PC-9 (cell line): ENCODE measurements at regions not wholly inside any gene's neighbourhood (a gene's known extent, or its start where the extent isn't known, plus 50 kb on each side); places are given as distances from the start of the nearest gene placed in this dataset.

Experiments used
- BruUV-seq: library from RNA; stranded (reverse); fragments of 400-500 nt; replicated peaks from 2 replicates; lab custom pipeline; 2021; lab: Mats Ljungman, UMichigan
- CTCF ChIA-PET: fragments of 300-600 bp; sonication (Branson Sonifier 250); formaldehyde crosslinking; loops from one replicate; lab custom pipeline; 2022; ENCODE audit warnings: antibody characterized with exemption; lab: Charles Lee
- POLR2A ChIA-PET: fragments of 300-600 bp; sonication (Branson Sonifier 250); formaldehyde crosslinking; loops from one replicate; lab custom pipeline; 2022; ENCODE audit warnings: antibody characterized with exemption; ENCODE audit not compliant: unreplicated experiment; lab: Charles Lee
- DNase-seq, 2 experiments: peaks; one replicate each; pipeline versions ENCODE4 v3.0.0 to v3.0.0-alpha.2; 2015 to 2022; ENCODE audit warnings: mixed read lengths in 1 of 2
- H2AFZ ChIP-seq: fragments of 200-600 bp; sonication (generic); 2 replicates; pipeline ENCODE4 v1.8.1; 2017; ENCODE audit warnings: antibody characterized with exemption
- H3F3A ChIP-seq: fragments of 200-600 bp; sonication (generic); 2 replicates; pipeline ENCODE4 v1.8.1; 2017; ENCODE audit warnings: antibody characterized with exemption, mild to moderate bottlenecking, low read depth; ENCODE audit not compliant: insufficient read depth
- H3K27ac ChIP-seq: fragments of 200-600 bp; sonication (generic); 2 replicates; pipeline ENCODE4 v1.6.1; 2016; ENCODE audit warnings: mixed run types
- H3K27me3 ChIP-seq: fragments of 200-600 bp; sonication (generic); 2 replicates; pipeline ENCODE4 v1.6.1; 2016; ENCODE audit warnings: low read depth, mixed run types; ENCODE audit not compliant: insufficient read depth
- H3K36me3 ChIP-seq: fragments of 200-600 bp; sonication (generic); 2 replicates; pipeline ENCODE4 v1.6.1; 2016; ENCODE audit warnings: low read depth, mixed run types
- H3K4me1 ChIP-seq: fragments of 200-600 bp; sonication (generic); replicated peaks from 2 replicates; pipeline ENCODE4 v1.6.1; 2016; ENCODE audit warnings: mixed run types; ENCODE audit not compliant: insufficient read depth
- H3K4me2 ChIP-seq: fragments of 200-600 bp; sonication (generic); 2 replicates; pipeline ENCODE4 v1.6.1; 2017; ENCODE audit warnings: mixed run types
- H3K4me3 ChIP-seq: fragments of 200-600 bp; sonication (generic); 2 replicates; pipeline ENCODE4 v1.6.1; 2016; ENCODE audit warnings: mixed run types
- H3K79me2 ChIP-seq: fragments of 200-600 bp; sonication (generic); 2 replicates; pipeline ENCODE4 v1.6.1; 2017; ENCODE audit warnings: low read depth, mixed run types
- H3K9me2 ChIP-seq: fragments of 200-600 bp; sonication (generic); 2 replicates; pipeline ENCODE4 v1.8.1; 2017; ENCODE audit warnings: mild to moderate bottlenecking; ENCODE audit not compliant: insufficient read depth
- H3K9me3 ChIP-seq: fragments of 200-600 bp; sonication (generic); 2 replicates; pipeline ENCODE4 v1.8.1; 2016; ENCODE audit warnings: low read depth; ENCODE audit not compliant: insufficient read depth
- H4K20me1 ChIP-seq: fragments of 200-600 bp; sonication (generic); 2 replicates; pipeline ENCODE4 v1.8.1; 2017; ENCODE audit not compliant: insufficient read depth
- EZH2 ChIP-seq: fragments of 200-600 bp; sonication (generic); IDR thresholded peaks from 2 replicates; pipeline ENCODE4 v1.8.0; 2017; ENCODE audit warnings: antibody characterized with exemption, low read depth
- intact Hi-C: fragments of 100-400 bp; cut with micrococcal nuclease; formaldehyde crosslinking; loops from one replicate; pipeline ENCODE4 v1.10.0; 2022; ENCODE audit not compliant: unreplicated experiment
- TF ChIP-seq, protein P1 (sequence below): fragments of 200-600 bp; sonication (generic); conservative IDR thresholded peaks from 2 replicates; pipeline ENCODE4 v1.6.1; 2017; ENCODE audit warnings: mixed run types, antibody characterized with exemption, mild to moderate bottlenecking, moderate library complexity

DNA sequence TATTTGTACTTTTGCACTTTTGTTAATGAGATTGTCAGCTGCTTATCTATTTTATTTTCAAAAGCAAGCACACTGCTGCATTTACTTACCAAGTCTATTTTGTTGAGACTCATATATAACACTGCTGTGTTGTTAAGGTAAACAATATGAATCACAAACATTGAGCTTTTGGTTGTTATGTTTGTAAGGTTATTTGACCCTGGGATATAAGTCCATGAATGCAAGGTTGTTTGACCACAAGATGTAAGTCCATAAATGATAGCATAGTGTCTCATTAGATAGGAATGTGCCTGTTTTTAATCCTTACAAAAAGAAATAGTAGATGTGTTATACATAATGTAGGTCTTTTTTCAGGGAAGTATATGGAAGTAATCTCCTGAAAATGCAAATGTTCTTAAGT lies 845.9 kb downstream of the CDH9 start:
- no peaks in the 10 kb centered on the region for H3F3A ChIP-seq
- TF ChIP-seq, protein P1, sequence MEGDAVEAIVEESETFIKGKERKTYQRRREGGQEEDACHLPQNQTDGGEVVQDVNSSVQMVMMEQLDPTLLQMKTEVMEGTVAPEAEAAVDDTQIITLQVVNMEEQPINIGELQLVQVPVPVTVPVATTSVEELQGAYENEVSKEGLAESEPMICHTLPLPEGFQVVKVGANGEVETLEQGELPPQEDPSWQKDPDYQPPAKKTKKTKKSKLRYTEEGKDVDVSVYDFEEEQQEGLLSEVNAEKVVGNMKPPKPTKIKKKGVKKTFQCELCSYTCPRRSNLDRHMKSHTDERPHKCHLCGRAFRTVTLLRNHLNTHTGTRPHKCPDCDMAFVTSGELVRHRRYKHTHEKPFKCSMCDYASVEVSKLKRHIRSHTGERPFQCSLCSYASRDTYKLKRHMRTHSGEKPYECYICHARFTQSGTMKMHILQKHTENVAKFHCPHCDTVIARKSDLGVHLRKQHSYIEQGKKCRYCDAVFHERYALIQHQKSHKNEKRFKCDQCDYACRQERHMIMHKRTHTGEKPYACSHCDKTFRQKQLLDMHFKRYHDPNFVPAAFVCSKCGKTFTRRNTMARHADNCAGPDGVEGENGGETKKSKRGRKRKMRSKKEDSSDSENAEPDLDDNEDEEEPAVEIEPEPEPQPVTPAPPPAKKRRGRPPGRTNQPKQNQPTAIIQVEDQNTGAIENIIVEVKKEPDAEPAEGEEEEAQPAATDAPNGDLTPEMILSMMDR: no peak
- no peak for TF ChIP-seq EZH2
- ChIA-PET CTCF (no interaction called here), POLR2A (no interaction called here)
- H3K27me3 ChIP-seq: no peaks in the 10 kb centered on the region
- 0 out of 2 replicates have a peak, but pooled peaks cover 7% of the 10 kb centered on the region for H3K4me1 ChIP-seq
- no peaks in the 10 kb centered on the region for H3K36me3 ChIP-seq
- H2AFZ ChIP-seq: no peak overlapping the region
- 0 out of 2 replicates have a peak, but pooled peaks cover 5% of the 10 kb centered on the region for H4K20me1 ChIP-seq
- no peak overlapping the region for H3K27ac ChIP-seq
- peak in 1 of 2 experiments; percentile 78 for DNase-seq
- no peaks in the 10 kb centered on the region for H3K9me3 ChIP-seq
- no TSS peak for BruUV-seq
- H3K4me3 ChIP-seq: no peak overlapping the region
- intact Hi-C loops: no loop called here
- H3K4me2 ChIP-seq: no peak overlapping the region
- no peaks in the 10 kb centered on the region for H3K79me2 ChIP-seq
- H3K9me2 ChIP-seq: no peaks in the 10 kb centered on the region

DNA sequence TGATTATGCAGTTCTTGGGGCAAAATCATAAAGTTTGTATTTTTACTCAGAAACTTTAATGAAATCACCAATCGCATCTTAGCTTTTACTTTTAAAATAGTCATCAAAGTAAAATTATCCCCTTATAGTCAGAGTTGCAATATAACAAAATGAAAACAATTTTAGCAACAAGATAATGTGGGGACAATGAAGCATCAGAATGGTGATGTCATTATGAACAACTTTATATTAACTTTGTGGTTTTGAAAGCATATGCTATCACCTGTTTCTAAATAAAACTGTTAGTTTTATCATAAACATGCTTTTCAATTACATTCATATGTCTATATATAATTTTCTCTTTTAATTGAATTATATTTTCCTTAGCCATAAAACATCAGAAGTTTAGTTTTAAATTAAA lies 856.8 kb downstream of the CDH9 start:
- peaks cover 3% of the 10 kb centered on the region; the same call in 1 of the 2 replicates for H4K20me1 ChIP-seq
- H3F3A ChIP-seq: no peaks in the 10 kb centered on the region
- no peaks in the 10 kb centered on the region for H3K9me2 ChIP-seq
- no peak overlapping the region for H2AFZ ChIP-seq
- no peak for DNase-seq
- no peaks in the 10 kb centered on the region for H3K27me3 ChIP-seq
- no peak overlapping the region for H3K4me2 ChIP-seq
- BruUV-seq: no TSS peak
- no peak for TF ChIP-seq EZH2
- TF ChIP-seq, protein P1: no peak
- POLR2A ChIA-PET: no interaction called here
- H3K27ac ChIP-seq: no peak overlapping the region
- H3K4me3 ChIP-seq: no peak overlapping the region
- intact Hi-C loops: no loop called here
- no peaks in the 10 kb centered on the region for H3K79me2 ChIP-seq
- H3K36me3 ChIP-seq: no peaks in the 10 kb centered on the region
- no peaks in the 10 kb centered on the region; the same call in 1 of the 2 replicates for H3K9me3 ChIP-seq
- CTCF ChIA-PET: no interaction called here
- H3K4me1 ChIP-seq: no peaks in the 10 kb centered on the region

DNA sequence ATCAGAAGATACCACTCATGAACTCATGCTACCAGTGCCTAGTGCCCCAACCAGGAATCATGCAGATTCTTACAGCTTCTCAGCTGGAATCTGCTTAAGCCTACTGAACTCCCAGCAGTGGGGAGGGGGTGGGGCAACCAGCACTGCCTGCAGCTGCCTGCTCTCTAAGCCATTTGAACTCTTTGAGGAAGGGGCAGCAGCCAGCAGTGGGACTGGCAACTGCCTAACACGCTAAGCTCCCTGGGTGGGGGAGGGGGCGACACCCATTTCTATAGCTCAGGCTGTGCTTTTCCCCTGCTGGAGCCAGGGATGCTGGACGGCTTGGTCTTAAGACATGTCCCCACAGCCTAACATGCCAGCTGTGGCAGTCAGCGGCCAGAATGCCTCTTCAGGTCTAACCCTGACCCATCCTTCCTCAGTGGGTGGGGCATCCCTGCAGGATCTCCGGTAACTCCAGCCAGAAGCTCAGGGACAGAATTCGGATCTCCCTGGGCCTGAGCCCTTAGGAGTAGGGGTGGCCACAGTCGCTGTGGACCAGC lies 889.7 kb downstream of the CDH9 start:
- intact Hi-C loops: no loop called here
- DNase-seq: no peak
- no peak for TF ChIP-seq EZH2
- TF ChIP-seq, protein P1: no peak

More for the DNA sequence above, 889.7 kb downstream of the CDH9 start:
- no peaks in the 10 kb centered on the region for H3K4me1 ChIP-seq
- 0 out of 2 replicates have a peak, but pooled peaks cover under 1% of the 10 kb centered on the region for H3K9me2 ChIP-seq
- H3F3A ChIP-seq: no peaks in the 10 kb centered on the region; the same call in 1 of the 2 replicates
- no peaks in the 10 kb centered on the region for H3K79me2 ChIP-seq
- H3K27ac ChIP-seq: no peak overlapping the region
- no peak overlapping the region for H3K4me2 ChIP-seq
- H3K9me3 ChIP-seq: no peaks in the 10 kb centered on the region
- ChIA-PET POLR2A (no interaction called here), CTCF (no interaction called here)
- H3K27me3 ChIP-seq: no peaks in the 10 kb centered on the region
- no peak overlapping the region for H2AFZ ChIP-seq
- no peak overlapping the region for H3K4me3 ChIP-seq
- no peaks in the 10 kb centered on the region for H3K36me3 ChIP-seq
- BruUV-seq: no TSS peak
- no peaks in the 10 kb centered on the region for H4K20me1 ChIP-seq
